K562 (cell line): ENCODE measurements at regions not wholly inside any gene's neighbourhood (a gene's known extent, or its start where the extent isn't known, plus 50 kb on each side); places are given as distances from the start of the nearest gene placed in this dataset.
A peak's percentile ranks its signal among the peaks of the same experiment; 100 is the strongest.

Experiments used
- AFF4 ChIP-seq: sonication (generic); formaldehyde crosslinking; IDR thresholded peaks from 2 replicates; pipeline ENCODE4 v1.8.0; 2023; ENCODE audit warnings: mild to moderate bottlenecking, missing genetic modification reagents
- BRCA1 ChIP-seq, 2 experiments: fragments of 450-650 bp in 1 of 2; sonication (generic) in 1 of 2; formaldehyde crosslinking in 1 of 2; IDR thresholded peaks; 2 replicates each; pipeline versions ENCODE4 v1.5.0 to v1.6.1; 2017 to 2020; ENCODE audit warnings: mild to moderate bottlenecking in 1 of 2, missing genetic modification reagents in 1 of 2
- CXXC5 ChIP-seq: fragments of 250-450 bp; sonication (Bioruptor Pico); IDR thresholded peaks from 2 replicates; pipeline ENCODE4 v1.8.0; 2022; ENCODE audit warnings: inconsistent platforms, mild to moderate bottlenecking, moderate library complexity
- MCM7 ChIP-seq, 2 experiments: fragments of 450-650 bp; IDR thresholded peaks; 2 replicates each; pipeline ENCODE4 v1.6.1; 2016 to 2018
- MEIS2 ChIP-seq: fragments of 450-650 bp; IDR thresholded peaks from 2 replicates; pipeline ENCODE4 v1.6.1; 2014; ENCODE audit warnings: mild to moderate bottlenecking; ENCODE audit not compliant: partially characterized antibody
- NCOA4 ChIP-seq: fragments of 450-650 bp; IDR thresholded peaks from 2 replicates; pipeline ENCODE4 v1.6.1; 2018; ENCODE audit warnings: mild to moderate bottlenecking; ENCODE audit not compliant: partially characterized antibody
- NKRF ChIP-seq: fragments of 450-650 bp; IDR thresholded peaks from 2 replicates; pipeline ENCODE4 v1.6.1; 2016; ENCODE audit warnings: borderline replicate concordance
- PATZ1 ChIP-seq: fragments of 250-450 bp; sonication (Bioruptor Pico); IDR thresholded peaks from 2 replicates; pipeline ENCODE4 v1.5.0; 2020; ENCODE audit warnings: mild to moderate bottlenecking, borderline replicate concordance
- PBX2 ChIP-seq, 2 experiments: IDR thresholded peaks in 1 of 2; conservative IDR thresholded peaks in 1 of 2; 2 replicates each; pipeline ENCODE4 v1.6.1; 2016; ENCODE audit warnings: low read depth in 2 of 2, mild to moderate bottlenecking in 1 of 2, missing compliant biosample characterization in 1 of 2, missing genetic modification characterization in 1 of 2, moderate library complexity in 1 of 2
- PKNOX1 ChIP-seq: fragments of 450-650 bp; IDR thresholded peaks from 2 replicates; pipeline ENCODE4 v1.6.1; 2016
- ZNF518B ChIP-seq: fragments of 250-450 bp; sonication (Bioruptor Pico); IDR thresholded peaks from 2 replicates; pipeline ENCODE4 v1.5.0; 2021; ENCODE audit warnings: mild to moderate bottlenecking, moderate library complexity

- TF ChIP-seq NKRF, result no peak
- no peak for TF ChIP-seq MCM7 (IDR thresholded peaks at IDR 0.05)
- no peak for TF ChIP-seq AFF4 (CRISPR knock-in tag)
- no peak for TF ChIP-seq PATZ1 (CRISPR knock-in tag)
- TF ChIP-seq CXXC5 (CRISPR knock-in tag), result 0 out of 2 replicates have a peak, but pooled peaks have one; percentile 19
- TF ChIP-seq PBX2 (CRISPR knock-in tag; IDR thresholded peaks at IDR 0.05; ENCODE audit: low read depth), result no peak
- TF ChIP-seq PBX2 (tag; conservative IDR thresholded peaks at IDR 0.05; ENCODE audit: low read depth), result peak; percentile 28; the same call in 1 of the 2 replicates
- TF ChIP-seq BRCA1 (IDR thresholded peaks at IDR 0.05), result no peak
- no peak for TF ChIP-seq BRCA1 (CRISPR knock-in tag; IDR thresholded peaks at IDR 0.05)
- TF ChIP-seq MEIS2, result peak; percentile 68
- TF ChIP-seq PKNOX1, result 0 out of 2 replicates have a peak, but pooled peaks have one; percentile 32
- TF ChIP-seq ZNF518B (CRISPR knock-in tag), result no peak
- TF ChIP-seq NCOA4, result no peak
Measured at GRCh38 chr13:75985132-75985531, 349.0 kb downstream of the LMO7 start (continued).
